ENCODE measurements at regions not wholly inside any gene's neighbourhood (a gene's known extent, or its start where the extent isn't known, plus 50 kb on each side); places are given as distances from the start of the nearest gene placed in this dataset.

GRCh38 chr9:118059484-118060278, 355.5 kb downstream of the TLR4 start:
- peak; percentile 15 for DNase-seq (ENCODE audit: low spot score)

GRCh38 chr9:118083161-118083560, 379.0 kb downstream of the TLR4 start:
- no peak for DNase-seq (ENCODE audit: low spot score)

- no peak for DNase-seq (ENCODE audit: low spot score)
Observed at GRCh38 chr9:118088090-118088489, 383.9 kb downstream of the TLR4 start.

GRCh38 chr9:118091226-118091625, 387.0 kb downstream of the TLR4 start:
- no peak for DNase-seq (ENCODE audit: low spot score)

GRCh38 chr9:118091711-118092500, 387.7 kb downstream of the TLR4 start:
- no peak for DNase-seq (ENCODE audit: low spot score)

- DNase-seq (ENCODE audit: low spot score), result no peak
Observed at GRCh38 chr9:118094387-118094786, 390.2 kb downstream of the TLR4 start.

GRCh38 chr9:118100529-118101419, 396.6 kb downstream of the TLR4 start:
- DNase-seq (ENCODE audit: low spot score), result no peak

GRCh38 chr9:118104363-118104762, 400.2 kb downstream of the TLR4 start:
- DNase-seq (ENCODE audit: low spot score), result no peak

- DNase-seq (ENCODE audit: low spot score), result no peak
Observed at GRCh38 chr9:118108971-118109370, 404.8 kb downstream of the TLR4 start.

- DNase-seq (ENCODE audit: low spot score), result no peak
Observed at GRCh38 chr9:118109542-118109941, 405.3 kb downstream of the TLR4 start.

GRCh38 chr9:118121361-118121760, 417.2 kb downstream of the TLR4 start:
- no peak for DNase-seq (ENCODE audit: low spot score)

- DNase-seq (ENCODE audit: low spot score), result no peak
Observed at GRCh38 chr9:118128313-118128712, 424.1 kb downstream of the TLR4 start.

- DNase-seq (ENCODE audit: low spot score), result no peak
Observed at GRCh38 chr9:118129541-118129940, 425.3 kb downstream of the TLR4 start.

GRCh38 chr9:118148990-118149389, 444.8 kb downstream of the TLR4 start:
- no peak for DNase-seq (ENCODE audit: low spot score)

GRCh38 chr9:118156846-118157245, 452.6 kb downstream of the TLR4 start:
- DNase-seq (ENCODE audit: low spot score), result no peak

GRCh38 chr9:118162716-118163115, 458.5 kb downstream of the TLR4 start:
- DNase-seq (ENCODE audit: low spot score), result no peak

GRCh38 chr9:118163751-118164150, 459.5 kb downstream of the TLR4 start:
- no peak for DNase-seq (ENCODE audit: low spot score)

- DNase-seq (ENCODE audit: low spot score), result no peak
Observed at GRCh38 chr9:118165451-118165850, 461.2 kb downstream of the TLR4 start.

- DNase-seq (ENCODE audit: low spot score), result peak; percentile 54
Observed at GRCh38 chr9:118170032-118170955, 466.1 kb downstream of the TLR4 start.

GRCh38 chr9:118177241-118177640, 473.0 kb downstream of the TLR4 start:
- no peak for DNase-seq (ENCODE audit: low spot score)

- DNase-seq (ENCODE audit: low spot score), result no peak
Observed at GRCh38 chr9:118183576-118183975, 479.4 kb downstream of the TLR4 start.

All from A172 (cell line).